OCI-LY7 (cell line): ENCODE measurements at regions not wholly inside any gene's neighbourhood (a gene's known extent, or its start where the extent isn't known, plus 50 kb on each side); places are given as distances from the start of the nearest gene placed in this dataset.

ENCODE experiments used
- CTCF ChIP-seq: fragments of 200-600 bp; sonication (generic); conservative IDR thresholded peaks from 2 replicates; pipeline ENCODE4 v1.5.1; 2014; ENCODE audit warnings: mild to moderate bottlenecking, antibody characterized with exemption, low read length, moderate library complexity, mixed read lengths
- EZH2phosphoT487 ChIP-seq: fragments of 200-600 bp; sonication (generic); IDR thresholded peaks from 2 replicates; pipeline ENCODE4 v1.6.1; 2018; ENCODE audit warnings: low read depth, borderline replicate concordance, mild to moderate bottlenecking, mixed run types, antibody characterized with exemption, low read length, moderate library complexity, mixed read lengths

GRCh38 chr5:96093890-96094381 is 132.3 kb upstream of the ELL2 start:
- TF ChIP-seq CTCF, result no peak
- TF ChIP-seq EZH2phosphoT487, result no peak
